ENCODE measurements at regions not wholly inside any gene's neighbourhood (a gene's known extent, or its start where the extent isn't known, plus 50 kb on each side); places are given as distances from the start of the nearest gene placed in this dataset.

DNA sequence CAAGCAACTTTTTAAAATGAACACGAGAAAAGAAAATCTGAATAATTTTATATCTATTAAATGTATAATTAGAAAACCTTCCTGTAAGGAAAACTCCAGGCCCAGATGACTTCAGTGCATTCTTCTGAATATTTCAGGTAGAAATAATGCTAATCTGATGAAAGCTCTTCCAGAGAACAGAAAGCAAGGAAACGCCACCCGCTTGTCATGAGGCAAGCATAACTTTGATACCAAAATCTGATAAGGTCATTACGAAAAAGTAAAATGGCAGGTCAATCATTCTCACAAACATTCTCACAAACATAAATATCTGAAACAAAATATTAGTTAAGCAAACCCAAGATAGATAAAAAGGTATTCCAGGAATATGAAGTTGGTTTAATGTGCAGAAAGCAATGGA lies 60.6 kb upstream of the PCSK6 start:
- TF ChIP-seq TAF1 (IDR thresholded peaks at IDR 0.05; ENCODE audit: low read depth): no peak
- no peak for TF ChIP-seq CREB1 (IDR thresholded peaks at IDR 0.05; ENCODE audit: low read depth)
